Activated T-cell treated with anti-CD3 and anti-CD28 coated beads for 24 hours (primary cell): ENCODE measurements at regions not wholly inside any gene's neighbourhood (a gene's known extent, or its start where the extent isn't known, plus 50 kb on each side); places are given as distances from the start of the nearest gene placed in this dataset.

Experiments
- DNase-seq: peaks from one replicate; pipeline ENCODE4 v3.0.0-alpha.2; 2020; ENCODE audit warnings: low read depth

DNA sequence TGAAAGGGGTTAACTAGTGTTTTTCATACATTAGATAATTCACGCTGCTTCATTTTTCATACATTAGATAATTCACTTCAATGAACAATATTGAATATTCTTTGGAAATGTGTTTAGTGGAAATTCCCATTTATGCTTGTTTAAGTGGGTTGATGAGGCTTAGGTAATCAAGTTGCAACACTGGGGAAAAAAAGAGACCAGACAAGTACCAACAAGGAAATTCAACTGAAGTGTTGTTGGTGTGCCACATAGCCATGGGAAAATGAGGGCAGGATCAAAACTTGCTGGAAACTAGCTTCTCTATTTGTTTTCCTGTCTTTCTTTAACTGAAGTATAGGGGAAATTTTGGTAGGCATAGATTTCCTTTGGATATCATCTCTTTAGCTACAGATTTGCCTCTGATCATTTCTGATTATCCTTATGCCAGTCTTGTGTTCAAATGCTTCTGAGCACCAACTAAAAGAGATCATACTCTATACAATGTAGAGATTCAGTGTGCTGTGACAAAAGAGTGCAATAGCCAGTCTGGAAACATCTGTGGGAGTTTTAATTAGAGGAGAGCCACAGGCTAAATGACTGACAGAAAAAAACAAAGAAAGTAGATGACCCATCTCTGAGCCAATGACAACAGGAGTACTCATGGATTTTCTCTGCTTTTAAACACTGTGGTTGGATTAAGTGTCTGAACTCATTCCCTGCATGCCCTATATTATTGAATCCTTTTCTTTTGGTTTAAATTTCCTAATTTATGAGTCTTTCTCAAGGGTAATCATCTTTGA is 67.6 kb upstream of the CTSC start:
- DNase-seq, result no peak

DNA sequence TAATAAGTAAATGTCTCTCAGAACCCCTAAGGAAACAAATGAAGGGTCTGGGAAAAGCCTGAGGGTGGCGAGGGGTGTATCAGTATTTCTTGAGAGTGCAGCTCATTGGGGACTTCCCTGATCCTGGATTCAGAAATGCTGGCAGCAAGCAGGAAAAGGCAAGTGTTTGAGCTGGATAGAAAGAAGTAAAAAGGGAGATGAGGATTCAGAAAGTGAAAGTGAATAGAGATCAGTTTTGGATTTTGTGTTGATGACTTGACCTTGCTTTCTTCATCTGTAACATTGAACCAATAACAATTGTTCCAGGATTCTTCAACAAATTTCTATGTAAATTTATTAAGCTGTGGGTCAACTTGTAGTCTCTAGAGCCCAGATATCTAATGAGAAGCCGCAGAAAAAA is 66.9 kb upstream of the CTSC start:
- no peak for DNase-seq

DNA sequence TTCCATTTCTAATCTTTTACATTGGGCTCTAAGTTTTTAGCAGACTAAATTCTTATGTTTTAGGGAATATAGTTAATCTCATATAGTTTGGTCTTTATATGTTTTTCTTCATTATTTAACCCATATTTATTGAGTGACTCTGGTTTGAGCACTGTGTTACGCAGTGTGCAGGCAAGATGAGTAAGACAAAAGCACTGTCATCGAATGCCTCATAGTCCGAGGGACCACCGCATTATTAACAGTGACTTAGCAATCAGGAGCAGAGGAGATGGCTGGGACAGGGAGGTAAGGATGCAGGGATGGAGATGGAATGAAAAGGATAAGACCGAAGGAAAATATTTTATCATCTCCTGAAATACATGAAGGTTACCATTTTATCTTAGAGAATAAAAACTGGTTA is 65.2 kb upstream of the CTSC start:
- no peak for DNase-seq

DNA sequence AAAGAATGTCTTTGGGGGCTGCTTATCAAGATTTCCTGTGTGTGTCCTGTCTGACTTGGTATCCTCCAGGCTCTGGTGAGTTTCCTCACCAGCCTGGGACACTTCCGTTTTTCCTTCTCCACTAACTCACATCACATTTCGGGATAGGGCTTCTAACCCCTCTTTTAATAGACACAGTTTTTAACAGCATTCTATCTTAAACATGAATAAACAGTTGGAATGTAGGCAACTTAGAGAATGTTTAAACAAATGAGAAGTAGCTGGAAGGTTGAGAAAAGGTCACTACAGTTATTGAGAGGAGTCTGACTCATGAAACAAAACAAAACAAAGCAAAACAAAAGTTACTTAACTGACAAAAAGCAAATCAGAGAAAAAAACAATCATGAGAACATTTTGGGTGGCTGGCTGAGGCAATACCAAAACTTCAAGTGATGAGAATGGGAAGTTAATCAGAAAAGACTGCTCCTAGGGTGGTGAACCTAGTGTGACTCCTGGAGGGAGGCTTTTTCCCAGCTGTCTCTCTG is 64.7 kb upstream of the CTSC start:
- DNase-seq, result no peak

DNA sequence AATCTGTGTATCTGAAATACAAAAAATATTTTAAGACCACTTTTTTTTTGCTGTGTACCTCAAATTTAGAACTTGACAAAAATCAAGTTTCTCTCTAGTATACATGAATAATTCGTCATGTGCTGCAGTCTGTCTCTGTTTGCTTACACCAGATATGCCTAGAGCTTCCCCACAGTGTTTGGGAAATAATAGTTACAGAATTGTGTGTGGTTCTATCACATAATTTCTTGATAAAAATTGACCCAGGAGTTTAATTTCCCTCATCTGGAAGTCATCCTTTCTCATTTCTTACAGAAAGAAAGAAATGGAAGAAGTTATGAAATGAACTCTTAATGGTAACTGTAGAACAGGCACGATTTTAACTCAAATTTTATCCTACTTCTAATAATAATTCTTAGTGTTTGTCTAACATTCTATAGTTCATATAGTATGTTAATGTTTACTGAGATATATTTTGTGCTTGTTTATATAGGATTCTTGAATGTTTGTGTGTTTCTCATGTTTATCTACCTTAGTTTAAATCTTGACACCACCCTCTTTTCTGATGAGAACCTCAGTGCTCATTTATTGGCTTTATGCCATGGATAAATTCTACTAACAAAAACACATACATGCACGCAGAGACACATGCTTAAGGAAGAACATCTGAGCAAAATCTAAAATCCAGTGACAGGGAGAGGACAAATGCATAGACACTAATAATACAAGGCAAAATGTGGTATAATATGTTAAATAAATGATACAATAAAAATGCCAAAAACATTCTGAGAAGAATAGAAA is 61.4 kb upstream of the CTSC start:
- no peak for DNase-seq

DNA sequence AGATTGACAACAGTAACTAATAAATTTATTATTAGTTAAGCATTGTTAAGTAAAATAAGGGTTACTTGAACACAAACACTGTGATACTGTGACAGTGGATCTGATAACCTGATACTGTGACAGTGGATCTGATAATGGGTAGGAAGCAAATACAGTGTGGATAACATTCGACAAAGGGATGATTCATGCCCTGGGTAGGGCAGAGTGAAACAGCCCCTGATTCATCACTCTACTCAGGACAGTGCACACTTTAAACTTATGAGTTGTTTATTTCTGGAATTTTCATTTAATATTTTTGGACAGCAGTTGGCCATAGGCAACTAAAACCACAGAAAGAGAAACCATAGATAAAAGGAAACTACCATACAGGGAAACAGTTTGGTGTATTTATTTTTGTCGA is 60.8 kb upstream of the CTSC start:
- DNase-seq, result no peak

DNA sequence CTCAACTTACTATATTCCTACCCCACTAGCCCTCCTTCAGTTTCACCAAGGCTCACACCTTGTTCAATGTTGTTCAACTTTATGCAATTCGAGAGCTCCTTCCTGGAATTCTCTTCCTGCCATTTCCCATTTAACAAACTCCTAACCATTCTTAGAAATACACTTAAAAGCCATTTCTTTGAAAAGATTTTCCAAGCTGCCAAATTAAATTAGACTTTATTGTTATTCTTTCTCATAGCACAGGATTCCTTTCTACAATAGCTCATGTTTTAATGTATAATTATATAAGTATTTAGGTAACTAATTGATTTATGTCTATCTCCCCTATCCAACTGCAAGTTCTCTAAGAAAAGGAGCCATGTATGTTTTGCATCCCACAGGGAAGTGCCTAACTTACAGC is 52.7 kb upstream of the CTSC start:
- DNase-seq, result no peak

DNA sequence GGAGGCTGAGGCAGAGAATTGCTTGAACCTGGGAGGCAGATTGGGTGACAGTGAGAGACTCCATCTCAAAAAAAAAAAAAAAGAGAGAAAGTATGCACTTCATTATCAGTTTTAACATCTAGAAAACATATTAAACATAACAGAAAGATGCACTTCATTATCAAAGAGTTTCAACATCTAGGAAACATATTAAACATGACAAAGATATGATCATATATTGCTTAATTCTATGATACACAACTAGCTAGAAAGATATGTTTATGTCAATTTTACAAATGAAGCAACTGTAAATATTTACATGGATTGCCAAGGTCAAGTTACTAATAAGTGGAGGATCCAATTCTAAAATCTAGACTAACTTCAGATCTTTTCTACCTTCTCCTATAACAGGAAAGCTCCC is 50.4 kb upstream of the CTSC start:
- DNase-seq, result no peak
